ENCODE measurements at regions not wholly inside any gene's neighbourhood (a gene's known extent, or its start where the extent isn't known, plus 50 kb on each side); places are given as distances from the start of the nearest gene placed in this dataset.
A peak's percentile ranks its signal among the peaks of the same experiment; 100 is the strongest.

DNA sequence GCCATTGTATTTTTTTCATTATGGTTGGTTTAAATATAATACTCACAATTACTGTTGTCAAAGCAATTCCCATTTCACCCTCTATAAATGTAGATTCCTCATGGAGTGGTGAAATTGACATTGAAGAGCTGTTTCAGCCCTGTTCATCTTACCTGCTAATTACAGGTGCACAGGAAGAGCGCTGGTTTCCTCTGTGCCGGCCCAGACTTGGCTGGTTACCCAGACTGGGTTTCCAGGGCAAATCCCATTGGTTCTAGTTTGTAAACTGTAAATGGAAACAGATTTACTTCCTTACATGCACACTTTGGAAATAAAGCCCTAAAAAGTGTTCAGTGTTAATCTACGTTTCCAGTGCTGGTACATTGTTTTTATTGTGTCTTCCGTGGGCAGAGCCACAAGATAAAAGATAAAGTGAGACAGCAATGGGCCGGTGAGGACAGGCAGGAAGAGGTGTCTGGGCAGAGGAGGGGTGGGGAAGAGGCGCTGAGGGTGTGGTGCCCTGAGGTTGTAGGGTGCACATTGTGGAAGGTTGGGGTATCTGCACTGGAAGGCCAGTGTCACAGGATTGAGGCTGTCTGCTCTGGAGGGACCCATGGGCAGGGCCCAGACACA lies 71.6 kb upstream of the ZPBP start:
- no peak for DNase-seq

GRCh38 chr7:50160206-50160605 lies 67.2 kb upstream of the ZPBP start:
- peak; percentile 72 for DNase-seq

DNA sequence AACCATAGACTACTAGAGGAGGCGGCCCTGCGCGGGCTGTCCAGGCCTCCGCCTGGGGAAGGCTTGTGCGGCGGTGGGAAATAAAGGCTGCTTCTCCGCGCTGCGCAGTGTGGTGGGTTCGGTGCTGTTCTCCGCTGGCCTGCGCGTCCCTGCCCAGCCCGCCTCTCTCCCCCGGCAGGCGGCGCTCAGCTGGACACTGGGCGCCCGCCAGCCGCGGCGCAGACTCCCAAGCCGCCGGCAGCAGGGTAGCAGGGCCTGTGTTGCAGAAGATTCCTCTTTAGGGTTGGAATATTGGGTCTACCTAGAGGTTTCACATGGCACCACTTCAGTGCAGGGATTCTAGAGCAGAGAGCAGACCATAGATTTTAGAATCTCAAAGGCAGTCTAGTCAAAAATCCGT lies 66.1 kb upstream of the ZPBP start:
- DNase-seq: no peak

DNA sequence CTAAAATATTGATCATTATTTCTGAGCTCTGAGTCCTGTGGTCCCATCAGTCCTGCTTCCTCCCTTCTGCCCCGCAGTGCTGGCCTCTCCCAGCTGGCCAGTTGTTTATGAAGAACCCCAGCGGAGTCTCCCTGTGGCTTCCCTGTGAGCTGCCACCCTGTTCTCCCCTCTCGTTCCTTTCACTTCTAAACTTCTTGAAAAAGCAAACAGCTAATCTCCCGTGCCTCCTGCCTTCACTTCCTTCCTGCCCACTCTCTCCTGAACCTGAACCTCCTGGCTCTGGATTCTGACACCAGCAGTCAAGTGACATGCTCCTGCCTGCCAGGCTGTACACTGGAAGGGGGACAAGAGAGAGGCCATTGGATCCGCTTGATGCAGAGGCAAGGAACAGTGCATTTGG lies 63.7 kb upstream of the ZPBP start:
- peak; percentile 44 for DNase-seq

DNA sequence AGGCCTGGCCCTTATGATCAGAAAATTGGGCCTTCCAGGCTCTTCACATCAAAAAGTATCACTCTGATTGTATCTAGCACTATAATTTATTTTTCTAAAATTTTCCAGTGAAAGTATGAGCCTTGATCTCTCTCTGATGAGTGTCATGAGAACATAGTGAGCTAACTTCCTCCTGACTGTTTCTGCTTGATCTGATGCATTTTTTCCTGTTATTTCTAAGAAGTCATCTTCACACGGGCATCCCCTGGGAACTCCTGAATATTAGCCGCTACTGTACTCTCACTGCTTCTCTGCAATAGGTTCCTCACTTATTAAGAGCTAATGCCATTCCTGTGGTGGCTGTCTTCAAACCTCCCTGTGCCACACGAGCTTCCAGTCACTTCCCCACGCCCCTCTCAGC lies 63.1 kb upstream of the ZPBP start:
- peak; percentile 75 for DNase-seq

GRCh38 chr7:50155755-50156154 lies 62.7 kb upstream of the ZPBP start:
- no peak for DNase-seq

DNA sequence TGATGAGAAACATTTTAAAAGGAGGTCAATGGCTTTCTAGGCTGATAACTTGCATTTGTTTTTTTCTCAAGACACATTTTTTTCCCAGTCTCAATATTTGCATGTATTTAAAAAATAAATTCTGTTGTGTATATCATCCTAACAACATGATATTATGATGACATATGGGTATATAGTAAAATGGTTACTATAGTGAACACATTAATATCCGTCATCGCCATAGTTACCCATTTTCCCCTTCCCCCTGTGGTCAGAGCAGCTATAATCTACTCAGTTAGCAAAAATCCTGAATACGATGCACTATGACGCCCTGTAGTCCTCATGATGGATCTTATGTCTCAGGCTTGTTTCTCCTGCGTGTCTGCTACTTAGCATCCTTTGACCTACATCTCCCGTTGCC lies 60.9 kb upstream of the ZPBP start:
- no peak for DNase-seq

GRCh38 chr7:50153148-50153547 lies 60.1 kb upstream of the ZPBP start:
- no peak for DNase-seq

GRCh38 chr7:50152486-50152885 lies 59.4 kb upstream of the ZPBP start:
- DNase-seq: no peak

DNA sequence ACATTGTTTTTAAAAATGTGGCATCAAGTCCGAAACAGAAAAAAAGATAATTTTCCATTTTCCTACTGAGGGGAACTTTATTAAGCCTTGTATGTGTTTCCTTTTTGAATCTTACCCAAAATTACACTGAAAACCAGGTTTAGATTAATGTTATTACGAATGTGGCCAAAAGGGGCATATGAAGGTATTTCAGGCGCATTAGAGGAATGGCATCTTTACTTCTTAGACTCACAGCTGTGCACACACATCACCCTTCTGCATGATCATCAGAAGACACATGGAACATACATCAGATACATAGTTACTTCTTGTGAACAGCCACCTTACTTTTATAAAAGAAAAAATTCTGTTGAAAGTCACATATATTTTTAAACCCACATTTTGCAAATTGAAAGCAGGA lies 58.6 kb upstream of the ZPBP start:
- no peak for DNase-seq

DNA sequence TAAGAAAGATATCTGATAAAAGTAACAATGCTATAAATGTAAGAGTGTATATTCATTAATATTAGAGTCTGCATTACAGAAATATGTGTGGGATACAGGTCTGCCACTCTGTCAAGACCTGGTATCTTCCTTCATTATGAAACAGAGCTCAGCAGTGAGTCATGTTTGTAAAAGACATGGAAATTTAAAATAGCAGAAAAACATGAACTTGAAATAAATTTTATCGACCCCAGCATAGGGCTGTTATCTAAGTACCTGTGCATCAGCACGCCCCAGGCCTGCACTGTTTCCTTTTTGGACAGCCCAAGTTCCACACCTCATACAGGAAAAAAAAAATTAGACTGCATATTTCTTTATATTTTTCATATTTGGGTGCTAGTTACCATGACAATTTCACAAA lies 58.0 kb upstream of the ZPBP start:
- DNase-seq: peak; percentile 11

- DNase-seq: no peak
Observed at GRCh38 chr7:50149369-50149768, 56.3 kb upstream of the ZPBP start.

GRCh38 chr7:50147951-50148808 lies 55.1 kb upstream of the ZPBP start:
- peak; percentile 9 for DNase-seq

- no peak for DNase-seq
Observed at GRCh38 chr7:50146692-50147091, 53.6 kb upstream of the ZPBP start.

GRCh38 chr7:50145801-50146338 lies 52.8 kb upstream of the ZPBP start:
- no peak for DNase-seq

- DNase-seq: peak; percentile 23
Observed at GRCh38 chr7:50145226-50145625, 52.2 kb upstream of the ZPBP start.

Data from suppressor macrophage treated with lipopolysaccharide for 4 hours (primary cell).